ENCODE measurements at regions not wholly inside any gene's neighbourhood (a gene's known extent, or its start where the extent isn't known, plus 50 kb on each side); places are given as distances from the start of the nearest gene placed in this dataset.

DNA sequence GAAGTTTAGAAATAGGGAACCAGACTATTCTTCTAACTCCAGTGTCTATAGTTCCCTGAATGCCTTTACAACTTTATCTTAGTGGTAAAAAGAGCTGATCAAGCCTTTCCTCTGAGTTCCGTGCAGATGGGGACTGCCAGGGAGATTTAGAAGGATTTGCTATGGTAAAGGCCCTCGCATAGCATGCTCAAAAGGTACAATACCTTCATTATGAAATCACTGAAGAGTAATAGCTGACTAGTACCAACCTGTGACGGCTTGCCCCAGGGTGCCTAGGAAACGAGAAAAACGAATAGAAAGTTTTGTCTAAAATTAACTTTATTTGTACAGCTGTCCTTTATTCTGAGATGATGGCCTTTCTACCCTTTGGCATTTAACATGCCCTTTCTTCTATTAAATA, 150.1 kb upstream of the ARHGAP42 start:
- TF ChIP-seq, protein P1, sequence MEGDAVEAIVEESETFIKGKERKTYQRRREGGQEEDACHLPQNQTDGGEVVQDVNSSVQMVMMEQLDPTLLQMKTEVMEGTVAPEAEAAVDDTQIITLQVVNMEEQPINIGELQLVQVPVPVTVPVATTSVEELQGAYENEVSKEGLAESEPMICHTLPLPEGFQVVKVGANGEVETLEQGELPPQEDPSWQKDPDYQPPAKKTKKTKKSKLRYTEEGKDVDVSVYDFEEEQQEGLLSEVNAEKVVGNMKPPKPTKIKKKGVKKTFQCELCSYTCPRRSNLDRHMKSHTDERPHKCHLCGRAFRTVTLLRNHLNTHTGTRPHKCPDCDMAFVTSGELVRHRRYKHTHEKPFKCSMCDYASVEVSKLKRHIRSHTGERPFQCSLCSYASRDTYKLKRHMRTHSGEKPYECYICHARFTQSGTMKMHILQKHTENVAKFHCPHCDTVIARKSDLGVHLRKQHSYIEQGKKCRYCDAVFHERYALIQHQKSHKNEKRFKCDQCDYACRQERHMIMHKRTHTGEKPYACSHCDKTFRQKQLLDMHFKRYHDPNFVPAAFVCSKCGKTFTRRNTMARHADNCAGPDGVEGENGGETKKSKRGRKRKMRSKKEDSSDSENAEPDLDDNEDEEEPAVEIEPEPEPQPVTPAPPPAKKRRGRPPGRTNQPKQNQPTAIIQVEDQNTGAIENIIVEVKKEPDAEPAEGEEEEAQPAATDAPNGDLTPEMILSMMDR (IDR thresholded peaks at IDR 0.05): no peak
- ATAC-seq (ENCODE audit: low FRiP score): no peak
- no peak for DNase-seq (ENCODE audit: low spot score)

DNA sequence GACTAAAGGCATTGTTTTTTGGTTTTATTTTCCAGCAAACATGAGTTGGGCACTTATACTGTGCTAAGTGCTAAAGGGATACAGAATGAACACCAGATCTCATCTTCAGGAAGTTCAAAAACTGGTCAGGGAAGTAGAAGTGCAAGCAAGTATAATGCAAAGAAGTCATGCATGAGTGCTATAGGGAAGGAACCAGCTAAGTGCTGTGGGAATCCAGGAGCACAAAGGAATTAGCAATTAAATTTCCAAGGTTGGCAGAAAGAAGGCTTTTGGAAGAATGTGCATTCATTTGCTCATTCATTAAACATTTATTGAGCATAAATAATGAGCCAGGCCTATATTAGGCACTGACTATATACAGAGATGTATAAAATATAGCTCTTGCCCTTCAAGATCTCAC, 143.7 kb upstream of the ARHGAP42 start:
- DNase-seq (ENCODE audit: low spot score) (no peak), ATAC-seq (ENCODE audit: low FRiP score) (no peak)
- TF ChIP-seq, protein P1 (IDR thresholded peaks at IDR 0.05): no peak

DNA sequence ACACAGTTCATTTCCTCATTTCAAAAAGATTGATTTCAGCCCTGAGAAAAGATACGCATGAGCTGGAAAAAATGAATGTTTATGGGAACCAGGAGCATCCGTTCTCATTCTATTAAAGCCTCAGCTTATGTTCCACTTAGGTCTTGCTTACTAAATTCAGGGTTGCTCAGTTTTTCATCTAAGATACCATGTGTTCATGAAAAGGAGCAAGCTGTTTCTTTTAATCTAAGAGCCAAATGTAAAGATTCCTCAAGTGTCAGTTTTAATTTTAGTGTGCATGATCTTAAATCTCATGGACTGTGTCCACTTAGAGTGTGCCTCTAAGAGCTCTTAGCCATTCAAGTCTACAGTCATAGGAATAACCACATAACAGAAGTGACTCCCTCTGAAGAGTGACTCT, 141.5 kb upstream of the ARHGAP42 start:
- TF ChIP-seq, protein P1 (IDR thresholded peaks at IDR 0.05): no peak
- no peak for ATAC-seq (ENCODE audit: low FRiP score)
- DNase-seq (ENCODE audit: low spot score): no peak

- no peak for ATAC-seq (ENCODE audit: low FRiP score)
- TF ChIP-seq, protein P1 (IDR thresholded peaks at IDR 0.05): no peak
- DNase-seq (ENCODE audit: low spot score): no peak
These were observed 141.1 kb upstream of the ARHGAP42 start for GRCh38 chr11:100545970-100546369.

DNA sequence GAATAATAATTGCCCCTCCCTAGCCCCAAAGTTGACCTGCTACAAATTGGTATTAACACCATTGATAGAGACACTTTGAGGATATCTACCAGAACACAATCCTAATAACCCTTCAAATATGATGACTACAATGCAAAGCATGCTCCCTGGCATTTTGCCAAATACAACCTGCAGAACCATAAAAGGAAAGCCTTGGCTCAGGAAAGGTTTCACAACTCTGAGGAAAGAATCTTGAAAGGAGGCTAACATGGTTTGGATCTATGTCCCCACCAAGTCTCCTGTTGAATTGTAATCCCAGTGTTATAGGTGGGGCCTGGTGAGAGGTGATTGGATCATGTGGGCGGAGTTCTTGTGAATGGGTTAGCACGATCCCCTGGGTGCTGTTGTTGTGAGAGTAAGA, 140.4 kb upstream of the ARHGAP42 start:
- peak; percentile 57 for ATAC-seq (ENCODE audit: low FRiP score)
- no peak for DNase-seq (ENCODE audit: low spot score)
- TF ChIP-seq, protein P1 (IDR thresholded peaks at IDR 0.05): no peak

- DNase-seq (ENCODE audit: low spot score) (no peak), ATAC-seq (ENCODE audit: low FRiP score) (no peak)
- TF ChIP-seq, protein P1 (IDR thresholded peaks at IDR 0.05): no peak
These were observed 136.8 kb upstream of the ARHGAP42 start for GRCh38 chr11:100550298-100550697.

DNA sequence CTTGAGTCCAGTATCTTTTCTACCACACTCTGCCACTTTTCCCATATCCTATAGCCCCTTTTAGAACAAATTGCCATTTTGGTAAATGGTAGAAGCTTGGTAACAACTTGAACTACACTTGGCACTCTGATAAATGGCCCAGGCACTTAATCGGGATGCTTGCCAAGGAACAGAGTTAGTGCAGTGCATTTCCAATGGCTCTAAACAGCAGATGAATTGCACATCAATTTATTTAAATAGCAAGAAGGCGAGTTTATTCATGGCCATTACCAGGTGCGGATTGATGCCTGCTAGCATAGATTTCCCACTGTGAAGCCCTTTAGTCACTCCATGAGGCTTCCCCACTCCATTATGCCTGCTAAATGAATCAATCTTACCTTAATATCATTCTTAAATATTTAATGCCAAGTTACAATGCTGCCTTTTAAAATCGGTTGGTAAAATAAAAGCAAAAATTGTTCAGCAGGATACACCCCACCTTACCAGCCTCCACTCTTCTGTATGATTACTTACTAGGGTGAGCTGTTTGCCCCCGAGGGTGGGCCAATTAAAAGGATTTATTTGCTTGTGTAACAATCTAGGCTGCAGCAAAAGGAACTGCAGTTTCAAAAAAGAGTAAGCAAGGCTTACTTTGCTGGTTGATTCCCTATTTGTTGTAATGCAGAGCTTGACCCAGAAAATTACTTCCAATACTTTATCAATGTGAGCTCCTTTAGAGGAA, 136.0 kb upstream of the ARHGAP42 start:
- DNase-seq (ENCODE audit: low spot score) (no peak), ATAC-seq (ENCODE audit: low FRiP score) (no peak)
- TF ChIP-seq, protein P1 (IDR thresholded peaks at IDR 0.05): no peak

Data from omental fat pad (tissue), 3 donors.